Activated naive CD4-positive, alpha-beta T cell treated with anti-CD3 and anti-CD28 coated beads, Interleukin-2, amount 10 ng/mL, durations not matched to agents 7 days and 5 days (primary cell): ENCODE measurements at regions not wholly inside any gene's neighbourhood (a gene's known extent, or its start where the extent isn't known, plus 50 kb on each side); places are given as distances from the start of the nearest gene placed in this dataset.

ENCODE experiments used
- CTCF ChIA-PET: fragments of 350-600 bp; sonication (Branson Sonifier 250); formaldehyde crosslinking; loops from one replicate; lab custom pipeline; 2021; ENCODE audit warnings: antibody characterized with exemption; lab: Charles Lee
- DNase-seq: peaks from one replicate; pipeline ENCODE4 v3.0.0-alpha.2; 2020
- H3K27ac Mint-ChIP-seq: one replicate; pipeline ENCODE4 v1.8.0; 2021; ENCODE audit warnings: mild to moderate bottlenecking, moderate library complexity, mixed read lengths
- H3K27me3 Mint-ChIP-seq: one replicate; pipeline ENCODE4 v1.8.0; 2021; ENCODE audit warnings: mild to moderate bottlenecking, mixed read lengths
- H3K36me3 Mint-ChIP-seq: one replicate; pipeline ENCODE4 v1.8.0; 2021; ENCODE audit warnings: mixed read lengths
- H3K4me1 Mint-ChIP-seq: one replicate; pipeline ENCODE4 v1.8.0; 2021; ENCODE audit warnings: mixed read lengths
- H3K4me3 Mint-ChIP-seq: one replicate; pipeline ENCODE4 v1.8.0; 2021; ENCODE audit warnings: mild to moderate bottlenecking, moderate library complexity, mixed read lengths
- H3K9me3 Mint-ChIP-seq: one replicate; pipeline ENCODE4 v1.8.0; 2021; ENCODE audit warnings: mixed read lengths

DNA sequence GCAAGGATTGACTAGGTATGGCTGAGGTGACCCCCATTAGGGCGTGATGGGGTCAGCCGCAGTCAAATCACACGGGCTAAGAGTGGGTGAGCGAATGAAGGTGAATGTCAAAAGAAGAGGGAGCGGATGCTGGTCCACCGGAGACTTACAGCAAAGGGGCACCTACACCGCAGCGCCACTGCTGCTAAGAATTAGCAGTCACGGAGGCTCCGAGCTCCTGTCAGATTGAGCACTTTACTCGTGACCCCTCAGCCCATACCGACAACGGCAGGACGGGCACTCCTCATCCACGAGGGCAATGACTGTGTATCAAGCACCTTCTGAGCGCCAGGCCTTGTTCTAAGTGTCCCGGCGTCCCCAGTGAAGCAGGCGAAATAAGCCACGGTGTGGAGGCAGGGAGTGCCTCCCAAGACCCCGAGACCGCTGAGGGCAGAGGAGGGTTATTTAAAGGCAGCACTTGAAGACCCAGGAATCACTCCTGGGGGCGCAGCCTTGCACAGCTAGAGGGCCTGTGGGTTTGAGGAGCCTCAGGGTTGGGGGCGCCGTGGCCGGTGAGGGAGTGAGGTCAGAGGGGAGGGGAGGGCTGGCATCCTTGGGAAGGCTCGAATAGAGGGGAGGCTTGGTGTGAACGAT lies 61.6 kb upstream of the GATA2 start:
- CTCF ChIA-PET: no interaction called here
- Mint-ChIP-seq H3K9me3 (no peaks in the 10 kb centered on the region), H3K27ac (no peak overlapping the region), H3K27me3 (peaks cover 96% of the 10 kb centered on the region), H3K4me1 (peaks cover 9% of the 10 kb centered on the region), H3K36me3 (no peaks in the 10 kb centered on the region), H3K4me3 (peak overlapping the region; percentile 19)
- no peak for DNase-seq

- Mint-ChIP-seq H3K27ac (peak overlapping the region; percentile 62), H3K36me3 (no peaks in the 10 kb centered on the region), H3K4me1 (peaks cover 4% of the 10 kb centered on the region), H3K4me3 (no peak overlapping the region), H3K9me3 (no peaks in the 10 kb centered on the region), H3K27me3 (peaks cover 96% of the 10 kb centered on the region)
- CTCF ChIA-PET: no interaction called here
- DNase-seq: no peak
Measured at GRCh38 chr3:128554100-128554464, 61.1 kb upstream of the GATA2 start.

- CTCF ChIA-PET: no interaction called here
- Mint-ChIP-seq H3K27ac (peak overlapping the region; percentile 62), H3K36me3 (no peaks in the 10 kb centered on the region)
Measured at GRCh38 chr3:128553560-128553959, 60.6 kb upstream of the GATA2 start.

GRCh38 chr3:128551867-128552266 lies 58.9 kb upstream of the GATA2 start:
- H3K9me3 Mint-ChIP-seq: no peaks in the 10 kb centered on the region
- no peak for DNase-seq
- peaks cover 86% of the 10 kb centered on the region for H3K27me3 Mint-ChIP-seq
- H3K36me3 Mint-ChIP-seq: no peaks in the 10 kb centered on the region
- H3K4me1 Mint-ChIP-seq: peaks cover 4% of the 10 kb centered on the region
- H3K27ac Mint-ChIP-seq: no peak overlapping the region
- H3K4me3 Mint-ChIP-seq: no peak overlapping the region
- CTCF ChIA-PET: interaction anchor here (0.8 kb wide), 1 partner anchor 279 kb away, joined by 4 read pairs; no protein-coding TSS in a partner anchor

More at GRCh38 chr3:128553560-128553959, 60.6 kb upstream of the GATA2 start:
- Mint-ChIP-seq H3K27me3 (peaks cover 100% of the 10 kb centered on the region), H3K4me3 (no peak overlapping the region), H3K9me3 (no peaks in the 10 kb centered on the region), H3K4me1 (peaks cover 4% of the 10 kb centered on the region)
- DNase-seq: no peak

- CTCF ChIA-PET: interaction anchor here (0.8 kb wide), 1 partner anchor 279 kb away, joined by 4 read pairs; no protein-coding TSS in a partner anchor
- H3K9me3 Mint-ChIP-seq: no peaks in the 10 kb centered on the region
- no peak overlapping the region for H3K27ac Mint-ChIP-seq
- no peaks in the 10 kb centered on the region for H3K36me3 Mint-ChIP-seq
- no peak for DNase-seq
- no peak overlapping the region for H3K4me3 Mint-ChIP-seq
- peaks cover 4% of the 10 kb centered on the region for H3K4me1 Mint-ChIP-seq
- H3K27me3 Mint-ChIP-seq: peaks cover 86% of the 10 kb centered on the region
Measured at GRCh38 chr3:128551451-128551850, 58.5 kb upstream of the GATA2 start.

DNA sequence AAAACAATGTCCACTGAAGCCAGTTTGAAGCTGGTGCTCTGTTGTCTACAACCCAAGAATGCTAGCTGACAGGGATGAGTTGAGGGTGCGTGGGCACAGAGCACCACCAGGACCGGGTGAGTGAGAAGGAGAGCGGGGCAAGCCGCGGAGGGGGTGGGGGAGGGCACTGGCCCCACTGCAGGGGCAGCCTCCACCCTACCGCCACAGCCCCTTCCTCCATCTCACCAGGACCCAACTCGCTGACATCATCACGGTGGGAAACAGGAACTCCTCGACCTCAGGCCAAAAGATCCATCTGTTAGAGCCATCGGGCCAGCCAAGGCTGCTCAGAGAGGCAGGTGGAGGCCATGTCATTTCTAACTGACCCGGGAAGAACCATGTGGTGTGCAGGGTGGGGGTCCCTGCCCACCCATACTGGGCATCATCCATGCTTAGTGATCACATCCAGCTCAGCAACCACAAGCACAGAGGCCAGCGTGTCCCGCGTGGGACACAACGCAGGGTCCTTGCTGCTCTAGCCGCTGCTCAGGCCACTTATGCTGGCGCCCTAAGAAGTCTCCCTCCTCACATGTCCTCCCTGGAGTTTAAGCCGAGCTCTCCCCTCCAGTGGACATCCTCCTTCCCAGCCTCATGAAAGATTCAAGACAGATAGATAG lies 57.6 kb upstream of the GATA2 start:
- CTCF ChIA-PET: no interaction called here
- Mint-ChIP-seq H3K27ac (no peak overlapping the region), H3K9me3 (no peaks in the 10 kb centered on the region), H3K4me3 (no peak overlapping the region), H3K4me1 (peaks cover 4% of the 10 kb centered on the region), H3K36me3 (no peaks in the 10 kb centered on the region), H3K27me3 (peaks cover 78% of the 10 kb centered on the region)
- DNase-seq: no peak

- no peak overlapping the region for H3K4me3 Mint-ChIP-seq
- H3K27me3 Mint-ChIP-seq: peaks cover 73% of the 10 kb centered on the region
- CTCF ChIA-PET: no interaction called here
- no peak overlapping the region for H3K27ac Mint-ChIP-seq
- no peaks in the 10 kb centered on the region for H3K9me3 Mint-ChIP-seq
- no peak for DNase-seq
- no peaks in the 10 kb centered on the region for H3K36me3 Mint-ChIP-seq
- H3K4me1 Mint-ChIP-seq: peaks cover 4% of the 10 kb centered on the region
Measured at GRCh38 chr3:128550113-128550440, 57.1 kb upstream of the GATA2 start.

DNA sequence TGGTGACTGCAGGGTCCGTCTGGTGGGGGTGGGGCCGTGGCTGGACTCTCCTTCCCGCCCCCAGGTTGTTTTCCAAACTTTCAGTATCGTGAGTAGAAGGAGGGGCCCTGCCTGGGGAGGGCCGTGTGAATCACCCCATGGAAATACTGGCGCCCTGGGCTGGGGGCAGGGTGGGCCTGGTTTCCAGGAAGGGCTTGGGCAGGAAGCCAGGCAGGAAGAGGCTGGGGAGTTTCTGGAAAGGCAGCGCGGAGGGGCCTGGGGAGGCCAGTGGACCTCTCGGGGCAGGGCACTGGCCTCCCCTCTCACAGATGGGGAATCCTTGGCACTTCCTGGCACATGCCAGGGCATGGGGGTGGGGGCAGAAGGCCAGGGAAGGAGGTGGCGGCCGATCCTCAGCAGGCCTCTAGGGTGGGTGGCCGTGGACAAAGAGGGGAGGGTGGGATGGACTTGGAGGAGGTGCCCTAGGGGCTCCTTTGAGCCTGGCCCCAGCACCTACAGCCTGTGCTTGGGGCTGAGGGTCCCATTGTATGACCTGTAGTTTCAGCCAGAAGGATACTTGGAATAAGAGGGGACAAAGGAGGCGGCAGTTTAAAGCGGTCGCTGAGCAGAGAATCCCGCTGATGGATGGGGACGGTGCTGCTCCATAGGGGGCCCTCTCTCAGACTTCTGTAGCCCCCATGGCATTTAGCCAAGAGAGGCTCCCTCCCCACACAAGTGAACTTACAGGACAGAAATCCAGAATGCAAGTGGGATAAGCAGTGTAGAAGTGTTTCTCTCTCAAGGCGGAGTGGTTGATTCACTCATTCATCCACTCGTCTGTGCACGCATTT lies 56.5 kb upstream of the GATA2 start:
- no peak overlapping the region for H3K4me3 Mint-ChIP-seq
- H3K9me3 Mint-ChIP-seq: no peaks in the 10 kb centered on the region
- no peak for DNase-seq
- peak overlapping the region; percentile 45 for H3K27ac Mint-ChIP-seq
- H3K36me3 Mint-ChIP-seq: no peaks in the 10 kb centered on the region
- CTCF ChIA-PET: no interaction called here
- no peaks in the 10 kb centered on the region for H3K4me1 Mint-ChIP-seq
- peaks cover 67% of the 10 kb centered on the region for H3K27me3 Mint-ChIP-seq

DNA sequence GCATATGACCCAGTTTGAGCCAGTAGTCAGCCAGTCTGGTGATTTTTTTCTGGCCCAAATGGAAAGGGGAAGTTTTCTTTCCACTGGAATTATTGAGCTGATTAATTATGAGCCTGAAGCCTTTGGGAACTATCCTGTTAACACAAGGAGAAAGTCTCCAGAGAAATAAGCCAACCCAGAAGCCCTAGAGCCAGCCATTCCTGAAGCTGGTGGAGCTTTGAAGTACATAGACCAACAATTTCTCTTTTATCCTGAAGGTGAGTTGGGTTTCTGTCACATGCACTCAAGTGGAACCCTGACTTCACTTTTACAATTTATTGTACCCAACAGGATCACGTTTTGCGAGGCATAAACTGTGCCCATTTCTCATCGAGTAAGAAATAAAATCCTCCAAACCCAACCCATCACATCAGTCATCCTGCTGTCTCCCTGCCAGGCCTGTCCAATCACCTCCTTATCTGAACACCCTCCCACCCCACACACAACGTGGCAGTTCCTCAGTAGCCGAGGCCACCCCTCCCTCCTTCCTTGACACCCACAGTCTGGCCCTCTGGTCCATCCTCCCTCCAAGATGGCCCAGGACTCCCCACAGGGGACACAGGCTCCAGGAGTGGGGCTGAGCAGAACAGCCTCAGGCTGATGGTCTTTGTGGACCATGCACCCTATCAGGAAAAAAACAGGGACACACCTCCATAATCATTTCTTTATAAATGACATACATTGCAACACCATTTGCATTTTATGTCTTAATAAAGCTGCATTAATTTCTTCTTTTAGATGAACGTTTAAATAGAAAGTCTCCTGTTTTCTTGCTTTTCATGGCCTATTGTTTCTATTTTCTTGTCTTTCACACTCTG lies 55.7 kb upstream of the GATA2 start:
- Mint-ChIP-seq H3K27me3 (peaks cover 59% of the 10 kb centered on the region), H3K27ac (peak overlapping the region; percentile 45), H3K4me3 (no peak overlapping the region), H3K36me3 (no peaks in the 10 kb centered on the region), H3K4me1 (no peaks in the 10 kb centered on the region), H3K9me3 (no peaks in the 10 kb centered on the region)
- CTCF ChIA-PET: no interaction called here
- DNase-seq: no peak

DNA sequence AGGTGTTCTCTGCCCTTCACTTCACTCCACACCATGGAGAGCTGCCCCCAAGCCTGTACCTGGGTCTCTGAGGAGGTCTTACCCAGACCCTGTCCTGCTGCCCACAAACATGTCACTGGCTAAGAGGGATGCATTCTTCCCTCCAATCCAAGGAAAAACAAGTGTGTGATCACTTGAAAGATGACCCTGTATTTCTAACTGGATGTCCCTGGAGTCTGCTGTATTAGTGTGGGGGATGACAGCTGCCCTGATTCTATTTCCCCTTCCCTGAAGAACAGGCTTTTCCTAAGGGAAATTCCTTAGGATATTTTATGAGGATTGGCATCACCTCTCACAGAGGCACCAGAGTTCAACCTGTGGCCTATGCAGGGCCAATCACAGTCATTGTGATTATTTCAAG lies 55.0 kb upstream of the GATA2 start:
- CTCF ChIA-PET: no interaction called here
- H3K27me3 Mint-ChIP-seq: peaks cover 55% of the 10 kb centered on the region
- H3K4me1 Mint-ChIP-seq: no peaks in the 10 kb centered on the region
- DNase-seq: no peak
- H3K4me3 Mint-ChIP-seq: no peak overlapping the region
- no peaks in the 10 kb centered on the region for H3K36me3 Mint-ChIP-seq
- H3K27ac Mint-ChIP-seq: no peak overlapping the region
- H3K9me3 Mint-ChIP-seq: no peaks in the 10 kb centered on the region

GRCh38 chr3:128547368-128547987 lies 54.5 kb upstream of the GATA2 start:
- Mint-ChIP-seq H3K4me1 (no peaks in the 10 kb centered on the region), H3K36me3 (no peaks in the 10 kb centered on the region), H3K4me3 (no peak overlapping the region), H3K27ac (no peak overlapping the region), H3K9me3 (no peaks in the 10 kb centered on the region), H3K27me3 (peaks cover 55% of the 10 kb centered on the region)
- DNase-seq: no peak
- CTCF ChIA-PET: interaction anchor here (0.7 to 1.0 kb wide), 2 partner anchors 59 to 121 kb away, joined by 3 to 4 read pairs; no protein-coding TSS in a partner anchor

GRCh38 chr3:128546646-128547045 lies 53.6 kb upstream of the GATA2 start:
- H3K36me3 Mint-ChIP-seq: no peaks in the 10 kb centered on the region
- no peak overlapping the region for H3K27ac Mint-ChIP-seq
- no peaks in the 10 kb centered on the region for H3K9me3 Mint-ChIP-seq
- H3K4me3 Mint-ChIP-seq: no peak overlapping the region
- H3K27me3 Mint-ChIP-seq: peaks cover 51% of the 10 kb centered on the region
- no peaks in the 10 kb centered on the region for H3K4me1 Mint-ChIP-seq
- CTCF ChIA-PET: interaction anchor here (0.7 to 1.0 kb wide), 2 partner anchors 60 to 121 kb away, joined by 3 to 4 read pairs; no protein-coding TSS in a partner anchor
- DNase-seq: no peak

DNA sequence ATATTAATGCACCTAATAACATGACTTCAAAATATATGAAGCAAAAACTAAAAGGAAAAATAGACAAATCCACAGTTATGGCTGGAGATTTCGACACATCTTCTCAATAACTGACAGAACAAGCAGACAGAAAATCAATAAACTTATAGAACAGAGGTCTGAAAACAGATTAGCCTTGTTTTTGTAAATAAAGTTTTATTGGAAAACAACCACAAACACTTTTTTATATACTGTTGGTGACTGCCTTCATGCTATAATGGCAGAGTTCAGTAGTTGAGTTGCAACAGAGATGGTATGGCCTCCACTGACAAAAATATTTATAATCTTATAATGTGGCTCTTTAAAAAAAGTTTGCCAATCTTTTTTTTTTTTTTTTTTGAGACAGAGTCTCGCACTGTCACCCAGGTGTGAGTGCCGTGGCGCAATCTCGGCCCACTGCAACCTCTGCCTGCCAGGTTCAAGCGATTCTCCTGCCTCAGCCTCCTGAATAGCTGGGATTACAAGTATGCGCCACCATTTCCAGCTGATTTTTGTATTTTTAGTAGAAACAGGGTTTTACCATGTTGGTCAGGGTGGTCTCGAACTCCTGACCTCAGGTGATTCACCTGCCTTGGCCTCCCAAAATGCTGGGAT lies 52.2 kb upstream of the GATA2 start:
- no peak overlapping the region for H3K27ac Mint-ChIP-seq
- H3K9me3 Mint-ChIP-seq: no peaks in the 10 kb centered on the region
- H3K4me3 Mint-ChIP-seq: no peak overlapping the region
- CTCF ChIA-PET: no interaction called here
- DNase-seq: no peak
- no peaks in the 10 kb centered on the region for H3K4me1 Mint-ChIP-seq
- peaks cover 43% of the 10 kb centered on the region for H3K27me3 Mint-ChIP-seq
- no peaks in the 10 kb centered on the region for H3K36me3 Mint-ChIP-seq
